ENCODE measurements at regions not wholly inside any gene's neighbourhood (a gene's known extent, or its start where the extent isn't known, plus 50 kb on each side); places are given as distances from the start of the nearest gene placed in this dataset.

- H3K9ac ChIP-seq (ENCODE audit: low read depth in 2 of 2, low read length in 2 of 2) = no peak overlapping the region
- H3K9me3 ChIP-seq = no peaks in the 10 kb centered on the region
- H3K4me1 ChIP-seq = no peaks in the 10 kb centered on the region
- H3K4me3 ChIP-seq = no peak overlapping the region
- TF ChIP-seq CTCF (IDR thresholded peaks at IDR 0.05) = no peak
- no peaks in the 10 kb centered on the region for H3K36me3 ChIP-seq
- H3K27me3 ChIP-seq = no peaks in the 10 kb centered on the region
- H3K27ac ChIP-seq = no peak overlapping the region
- no peak for DNase-seq
- intact Hi-C loops (cut with DNase I) = no loop called here
Measured at GRCh38 chr3:150062492-150062891, 91.8 kb upstream of the PFN2 start.

GRCh38 chr3:150061288-150062024, 90.8 kb upstream of the PFN2 start:
- no peaks in the 10 kb centered on the region for H3K27me3 ChIP-seq
- H3K9ac ChIP-seq (ENCODE audit: low read depth in 2 of 2, low read length in 2 of 2) = no peak overlapping the region
- intact Hi-C loops (cut with DNase I) = no loop called here
- no peaks in the 10 kb centered on the region for H3K4me1 ChIP-seq
- no peaks in the 10 kb centered on the region for H3K9me3 ChIP-seq
- no peak for TF ChIP-seq CTCF (IDR thresholded peaks at IDR 0.05)
- H3K27ac ChIP-seq = no peak overlapping the region
- H3K4me3 ChIP-seq = no peak overlapping the region
- H3K36me3 ChIP-seq = no peaks in the 10 kb centered on the region
- no peak for DNase-seq

GRCh38 chr3:150059729-150060128, 89.0 kb upstream of the PFN2 start:
- TF ChIP-seq CTCF (IDR thresholded peaks at IDR 0.05) = no peak
- no peak for DNase-seq
- Histone ChIP-seq H3K9me3 (no peaks in the 10 kb centered on the region), H3K27ac (no peak overlapping the region), H3K4me3 (no peak overlapping the region), H3K27me3 (no peaks in the 10 kb centered on the region), H3K9ac (ENCODE audit: low read depth in 2 of 2, low read length in 2 of 2) (no peak overlapping the region), H3K36me3 (no peaks in the 10 kb centered on the region), H3K4me1 (no peaks in the 10 kb centered on the region)
- intact Hi-C loops (cut with DNase I) = no loop called here

GRCh38 chr3:150059241-150059640, 88.5 kb upstream of the PFN2 start:
- no peaks in the 10 kb centered on the region for H3K9me3 ChIP-seq
- H3K36me3 ChIP-seq = no peaks in the 10 kb centered on the region
- H3K4me1 ChIP-seq = no peaks in the 10 kb centered on the region
- H3K27ac ChIP-seq = no peak overlapping the region
- intact Hi-C loops (cut with DNase I) = no loop called here
- TF ChIP-seq CTCF (IDR thresholded peaks at IDR 0.05) = no peak
- no peak for DNase-seq
- H3K4me3 ChIP-seq = no peak overlapping the region
- H3K27me3 ChIP-seq = no peaks in the 10 kb centered on the region
- H3K9ac ChIP-seq (ENCODE audit: low read depth in 2 of 2, low read length in 2 of 2) = no peak overlapping the region

- DNase-seq = no peak
- TF ChIP-seq CTCF (IDR thresholded peaks at IDR 0.05) = no peak
- H3K27ac ChIP-seq = no peak overlapping the region
- no peak overlapping the region for H3K4me3 ChIP-seq
- H3K9me3 ChIP-seq = no peaks in the 10 kb centered on the region
- H3K4me1 ChIP-seq = no peaks in the 10 kb centered on the region
- no peaks in the 10 kb centered on the region for H3K36me3 ChIP-seq
- no peaks in the 10 kb centered on the region for H3K27me3 ChIP-seq
- intact Hi-C loops (cut with DNase I) = no loop called here
- H3K9ac ChIP-seq (ENCODE audit: low read depth in 2 of 2, low read length in 2 of 2) = no peak overlapping the region
Measured at GRCh38 chr3:150057227-150057626, 86.5 kb upstream of the PFN2 start.
